ENCODE measurements at regions not wholly inside any gene's neighbourhood (a gene's known extent, or its start where the extent isn't known, plus 50 kb on each side); places are given as distances from the start of the nearest gene placed in this dataset.

- TF ChIP-seq PRDM10 (IDR thresholded peaks at IDR 0.05; ENCODE audit: partially characterized antibody) (peak; percentile 75), ERF (CRISPR knock-in tag; IDR thresholded peaks at IDR 0.05) (peak; percentile 69), LCOR (CRISPR knock-in tag; IDR thresholded peaks at IDR 0.05) (peak; percentile 33; the same call in 1 of the 2 replicates), SRSF9 (IDR thresholded peaks at IDR 0.05; ENCODE audit: borderline replicate concordance, low read depth, low read length) (no peak), SMARCB1 (IDR thresholded peaks at IDR 0.05; ENCODE audit: insufficient read length, low read depth) (no peak), ZNF740 (CRISPR knock-in tag; IDR thresholded peaks at IDR 0.05) (0 out of 2 replicates have a peak, but pooled peaks have one; percentile 34), ZNF740 (tag; IDR thresholded peaks at IDR 0.05) (peak; percentile 51 to 70; a peak in 1 of 4 replicates), ZNF77 (CRISPR knock-in tag; IDR thresholded peaks at IDR 0.05) (no peak), PTTG1 (tag; IDR thresholded peaks at IDR 0.05; ENCODE audit: low read depth) (peak; percentile 65; the same call in 1 of the 2 replicates), ZNF395 (CRISPR knock-in tag; IDR thresholded peaks at IDR 0.05) (peak; percentile 93), TFAP4 (CRISPR knock-in tag; IDR thresholded peaks at IDR 0.05; ENCODE audit: borderline replicate concordance) (peak; percentile 61; the same call in 1 of the 2 replicates), ZNF121 (CRISPR knock-in tag; conservative IDR thresholded peaks at IDR 0.05) (0 out of 2 replicates have a peak, but pooled peaks have one; percentile 24), THAP12 (CRISPR knock-in tag; IDR thresholded peaks at IDR 0.05) (no peak), RCOR1 (IDR thresholded peaks at IDR 0.05; ENCODE audit: borderline replicate concordance in 1 of 2, low read depth in 2 of 2, low read length in 2 of 2) (peak in 1 of 2 experiments; percentile 70; a peak in 2 of 4 replicates), RNF2 (IDR thresholded peaks at IDR 0.05) (peak; percentile 29; the same call in 1 of the 2 replicates), EP400 (IDR thresholded peaks at IDR 0.05) (no peak; the same call in 1 of the 2 replicates), SMARCC2 (IDR thresholded peaks at IDR 0.05; ENCODE audit: low read depth) (0 out of 2 replicates have a peak, but pooled peaks have one; percentile 26)
Measured at GRCh38 chr1:234893725-234894630, 234.7 kb downstream of the TOMM20 start (continued).

All from K562 (cell line).